GM12874 (cell line): ENCODE measurements at regions not wholly inside any gene's neighbourhood (a gene's known extent, or its start where the extent isn't known, plus 50 kb on each side); places are given as distances from the start of the nearest gene placed in this dataset.

Source experiments
- TF ChIP-seq, protein P1 (sequence below): IDR thresholded peaks from 2 replicates; pipeline ENCODE4 v1.5.1; 2011; ENCODE audit warnings: low read depth, mild to moderate bottlenecking, control low read depth, low read length, moderate library complexity; ENCODE audit not compliant: insufficient read depth

DNA sequence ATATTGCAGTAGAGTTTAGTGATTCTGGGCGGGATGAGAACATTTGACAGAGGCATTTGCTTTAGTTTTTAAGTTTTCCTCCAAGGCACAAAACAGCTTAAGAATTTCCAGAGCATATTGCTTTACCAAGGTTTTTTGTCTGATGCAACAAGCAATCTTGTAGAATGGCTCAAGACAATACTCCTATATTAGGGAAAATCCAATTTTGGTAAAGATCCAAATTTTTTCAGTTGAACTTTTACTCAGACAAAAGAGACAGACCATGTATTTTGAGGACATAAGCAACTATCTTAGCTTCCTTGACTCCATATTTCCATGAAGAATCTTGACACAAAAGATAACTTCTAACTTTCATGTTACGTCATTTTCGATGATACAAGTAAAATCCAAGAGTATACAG lies 92.3 kb upstream of the NANOS1 start:
- TF ChIP-seq, protein P1, sequence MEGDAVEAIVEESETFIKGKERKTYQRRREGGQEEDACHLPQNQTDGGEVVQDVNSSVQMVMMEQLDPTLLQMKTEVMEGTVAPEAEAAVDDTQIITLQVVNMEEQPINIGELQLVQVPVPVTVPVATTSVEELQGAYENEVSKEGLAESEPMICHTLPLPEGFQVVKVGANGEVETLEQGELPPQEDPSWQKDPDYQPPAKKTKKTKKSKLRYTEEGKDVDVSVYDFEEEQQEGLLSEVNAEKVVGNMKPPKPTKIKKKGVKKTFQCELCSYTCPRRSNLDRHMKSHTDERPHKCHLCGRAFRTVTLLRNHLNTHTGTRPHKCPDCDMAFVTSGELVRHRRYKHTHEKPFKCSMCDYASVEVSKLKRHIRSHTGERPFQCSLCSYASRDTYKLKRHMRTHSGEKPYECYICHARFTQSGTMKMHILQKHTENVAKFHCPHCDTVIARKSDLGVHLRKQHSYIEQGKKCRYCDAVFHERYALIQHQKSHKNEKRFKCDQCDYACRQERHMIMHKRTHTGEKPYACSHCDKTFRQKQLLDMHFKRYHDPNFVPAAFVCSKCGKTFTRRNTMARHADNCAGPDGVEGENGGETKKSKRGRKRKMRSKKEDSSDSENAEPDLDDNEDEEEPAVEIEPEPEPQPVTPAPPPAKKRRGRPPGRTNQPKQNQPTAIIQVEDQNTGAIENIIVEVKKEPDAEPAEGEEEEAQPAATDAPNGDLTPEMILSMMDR, result no peak

- TF ChIP-seq, protein P1, result no peak
These were observed 90.1 kb upstream of the NANOS1 start for GRCh38 chr10:118939211-118940007.

DNA sequence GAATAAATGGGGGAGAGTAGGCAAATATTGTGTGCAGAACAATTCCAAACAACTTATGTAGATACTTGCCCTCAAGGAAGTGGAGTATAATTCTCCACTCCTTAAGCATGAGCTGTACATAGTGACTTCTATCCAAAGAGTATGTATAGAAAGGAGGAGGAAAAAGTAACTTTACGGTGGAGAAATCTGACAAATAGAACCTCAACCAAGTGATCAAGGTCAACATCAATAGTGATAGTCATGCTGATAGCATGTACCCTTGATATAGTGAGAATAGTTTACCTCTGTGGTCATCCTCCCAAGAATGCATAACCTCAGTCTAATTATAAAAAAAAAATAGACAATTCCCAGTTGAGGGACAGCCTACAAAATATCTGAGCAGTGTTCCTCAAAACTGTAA lies 89.1 kb upstream of the NANOS1 start:
- TF ChIP-seq, protein P1, result no peak

GRCh38 chr10:118943253-118943652 lies 86.3 kb upstream of the NANOS1 start:
- TF ChIP-seq, protein P1, result no peak

- TF ChIP-seq, protein P1, result no peak
These were observed 84.4 kb upstream of the NANOS1 start for GRCh38 chr10:118944959-118945633.

- TF ChIP-seq, protein P1, result no peak
These were observed 80.7 kb upstream of the NANOS1 start for GRCh38 chr10:118948786-118949185.

DNA sequence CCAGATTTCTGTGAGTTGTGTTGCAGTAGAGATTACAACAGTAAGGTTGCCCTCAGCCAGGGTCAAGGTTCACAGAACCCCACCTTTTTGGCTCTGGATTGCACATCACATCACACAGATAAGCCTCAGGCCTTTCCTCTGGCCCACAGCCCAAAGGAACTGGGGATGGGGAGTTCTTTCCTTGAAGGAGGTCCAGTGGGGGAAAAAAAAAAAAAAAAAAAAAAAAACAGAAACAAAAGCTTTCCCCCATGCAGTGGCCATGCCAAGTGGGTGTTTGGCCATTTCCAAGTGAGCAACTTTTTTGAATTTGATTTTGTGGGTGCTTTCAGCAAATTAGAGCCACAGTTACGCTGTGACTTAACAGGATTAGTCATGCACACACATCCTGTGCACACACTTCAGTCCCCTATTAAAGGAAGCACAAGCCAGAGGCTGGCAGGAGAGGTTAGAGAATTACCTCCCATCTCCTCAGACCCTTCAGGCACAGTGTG lies 79.3 kb upstream of the NANOS1 start:
- TF ChIP-seq, protein P1, result no peak
